ENCODE measurements at regions not wholly inside any gene's neighbourhood (a gene's known extent, or its start where the extent isn't known, plus 50 kb on each side); places are given as distances from the start of the nearest gene placed in this dataset.

DNA sequence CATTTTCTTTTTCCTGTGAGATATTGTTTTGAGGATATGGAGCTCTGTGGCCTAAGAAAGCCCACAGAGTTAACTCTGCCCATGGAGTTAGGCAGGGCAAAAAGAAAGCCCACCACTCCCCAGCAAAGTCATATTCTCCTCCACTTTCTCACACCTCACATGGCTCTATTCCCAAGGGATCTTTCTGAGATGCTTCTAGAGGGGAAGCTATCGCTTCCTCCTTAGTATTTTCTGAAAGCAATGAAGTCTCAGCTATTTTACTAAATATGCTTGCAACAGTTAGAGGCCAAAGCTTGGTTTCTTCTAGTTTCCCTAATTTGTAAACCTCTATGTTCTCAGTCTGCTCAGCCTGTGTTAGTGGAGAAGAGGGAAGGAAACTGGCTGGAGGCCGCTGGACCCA is 80.3 kb upstream of the EOMES start:
- no peak overlapping the region for H3K4me3 ChIP-seq (ENCODE audit: low read length in 2 of 2)
- no peaks in the 10 kb centered on the region for H3K79me1 ChIP-seq (ENCODE audit: low read depth, low read length)
- H3K14ac ChIP-seq (ENCODE audit: low read length): no peak overlapping the region
- H3K18ac ChIP-seq (ENCODE audit: low read length): no peak overlapping the region
- no peak overlapping the region for H4K91ac ChIP-seq (ENCODE audit: low read depth, low read length, poor library complexity)
- H3K23ac ChIP-seq (ENCODE audit: low read depth, low read length, poor library complexity): no peak overlapping the region
- H2BK12ac ChIP-seq (ENCODE audit: low read length): no peak overlapping the region
- H2BK120ac ChIP-seq (ENCODE audit: low read depth, low read length): no peak overlapping the region
- WGBS, 2 donors (ENCODE audit: extremely low coverage in 2 of 2, insufficient read length in 2 of 2, insufficient replicate concordance in 1 of 2): no CpG with 5 or more reads among the region's 2 CpGs
- H3K4ac ChIP-seq (ENCODE audit: low read length): no peak overlapping the region
- H3K4me2 ChIP-seq (ENCODE audit: insufficient read depth, low read length, poor library complexity, severe bottlenecking): no peak overlapping the region
- no peak overlapping the region for H3K27ac ChIP-seq (replicated peaks; ENCODE audit: low read length)
- H3K27me3 ChIP-seq (ENCODE audit: control insufficient read depth in 3 of 3, insufficient read depth in 3 of 3, low read depth in 1 of 3, low read length in 3 of 3): no peaks in the 10 kb centered on the region
- H2AK5ac ChIP-seq (ENCODE audit: low read depth, low read length): no peak overlapping the region
- H2AFZ ChIP-seq (ENCODE audit: low read length): no peak overlapping the region
- no peak overlapping the region for H2BK5ac ChIP-seq (ENCODE audit: low read length)
- H2BK15ac ChIP-seq (ENCODE audit: low read length): no peak overlapping the region
- no peak overlapping the region for H4K8ac ChIP-seq (ENCODE audit: low read depth, low read length)
- no peaks in the 10 kb centered on the region for H3K36me3 ChIP-seq (replicated peaks in 1 of 2; ENCODE audit: control insufficient read depth in 2 of 2, insufficient read depth in 2 of 2, low read length in 2 of 2)
- no peaks in the 10 kb centered on the region for H3K4me1 ChIP-seq (ENCODE audit: control insufficient read depth in 2 of 2, insufficient read depth in 1 of 2, low read depth in 1 of 2, low read length in 2 of 2)
- no peak for DNase-seq (ENCODE audit: low spot score)
- no peaks in the 10 kb centered on the region for H3K9me3 ChIP-seq (replicated peaks in 1 of 2; ENCODE audit: control insufficient read depth in 2 of 2, insufficient read depth in 1 of 2, low read depth in 1 of 2, low read length in 2 of 2)
- no peak overlapping the region for H3K9ac ChIP-seq (ENCODE audit: low read depth, low read length, poor library complexity)

DNA sequence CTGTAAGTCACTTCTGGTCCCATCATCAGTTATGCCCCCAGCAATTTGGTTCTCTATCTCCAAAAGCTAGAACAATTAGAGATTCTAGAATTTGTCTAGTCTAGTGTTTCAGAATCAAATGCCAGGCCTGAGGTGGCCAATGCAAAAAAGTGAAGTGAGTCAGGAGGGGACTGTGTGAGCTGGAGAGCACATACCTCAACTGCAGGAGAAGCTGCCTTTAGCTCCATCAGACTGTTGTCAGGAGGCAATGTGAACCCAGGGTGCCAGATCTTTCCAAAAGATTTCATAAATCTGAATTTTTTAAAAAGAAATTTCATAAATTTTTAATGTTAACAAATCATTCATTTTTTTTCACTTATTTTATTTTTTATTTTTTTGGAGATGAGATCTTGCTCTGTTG is 80.7 kb upstream of the EOMES start:
- Histone ChIP-seq H2AFZ (ENCODE audit: low read length) (no peak overlapping the region), H3K27me3 (ENCODE audit: control insufficient read depth in 3 of 3, insufficient read depth in 3 of 3, low read depth in 1 of 3, low read length in 3 of 3) (no peaks in the 10 kb centered on the region), H2BK15ac (ENCODE audit: low read length) (no peak overlapping the region), H2BK5ac (ENCODE audit: low read length) (no peak overlapping the region), H3K79me1 (ENCODE audit: low read depth, low read length) (no peaks in the 10 kb centered on the region), H3K36me3 (replicated peaks in 1 of 2; ENCODE audit: control insufficient read depth in 2 of 2, insufficient read depth in 2 of 2, low read length in 2 of 2) (no peaks in the 10 kb centered on the region), H3K9ac (ENCODE audit: low read depth, low read length, poor library complexity) (no peak overlapping the region), H3K23ac (ENCODE audit: low read depth, low read length, poor library complexity) (no peak overlapping the region), H2AK5ac (ENCODE audit: low read depth, low read length) (no peak overlapping the region), H2BK120ac (ENCODE audit: low read depth, low read length) (no peak overlapping the region), H3K4me2 (ENCODE audit: insufficient read depth, low read length, poor library complexity, severe bottlenecking) (no peak overlapping the region), H3K27ac (replicated peaks; ENCODE audit: low read length) (no peak overlapping the region), H3K14ac (ENCODE audit: low read length) (no peak overlapping the region), H2BK12ac (ENCODE audit: low read length) (no peak overlapping the region), H3K4me3 (ENCODE audit: low read length in 2 of 2) (no peak overlapping the region), H3K4ac (ENCODE audit: low read length) (no peak overlapping the region), H3K9me3 (replicated peaks in 1 of 2; ENCODE audit: control insufficient read depth in 2 of 2, insufficient read depth in 1 of 2, low read depth in 1 of 2, low read length in 2 of 2) (no peaks in the 10 kb centered on the region), H4K91ac (ENCODE audit: low read depth, low read length, poor library complexity) (no peak overlapping the region), H3K4me1 (ENCODE audit: control insufficient read depth in 2 of 2, insufficient read depth in 1 of 2, low read depth in 1 of 2, low read length in 2 of 2) (no peaks in the 10 kb centered on the region), H3K18ac (ENCODE audit: low read length) (no peak overlapping the region), H4K8ac (ENCODE audit: low read depth, low read length) (no peak overlapping the region)
- DNase-seq (ENCODE audit: low spot score): no peak

DNA sequence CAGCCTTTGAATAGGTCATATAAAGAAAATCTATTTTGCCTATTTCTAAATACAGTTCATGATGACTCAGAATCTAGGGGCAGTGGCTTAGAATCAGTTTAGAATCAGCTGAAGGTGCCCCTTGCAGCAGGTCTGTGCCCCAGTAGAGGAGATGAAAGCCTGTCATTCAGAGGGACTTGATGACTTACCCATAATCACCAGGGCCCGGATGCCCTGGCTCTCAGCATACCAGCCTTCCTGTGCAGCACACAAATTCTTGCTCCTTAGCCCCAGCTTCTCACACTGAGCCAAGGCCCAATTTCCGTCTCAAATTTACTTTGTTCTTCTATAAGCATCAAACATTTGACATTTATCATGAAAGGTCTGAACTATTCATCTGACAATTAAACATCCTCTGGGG is 83.2 kb upstream of the EOMES start:
- no CpG with 5 or more reads among the region's 2 CpGs for WGBS, 2 donors (ENCODE audit: extremely low coverage in 2 of 2, insufficient read length in 2 of 2, insufficient replicate concordance in 1 of 2)
- H3K9me3 ChIP-seq (replicated peaks in 1 of 2; ENCODE audit: control insufficient read depth in 2 of 2, insufficient read depth in 1 of 2, low read depth in 1 of 2, low read length in 2 of 2): no peaks in the 10 kb centered on the region
- no peak for DNase-seq (ENCODE audit: low spot score)
- no peak overlapping the region for H4K8ac ChIP-seq (ENCODE audit: low read depth, low read length)
- no peaks in the 10 kb centered on the region for H3K4me1 ChIP-seq (ENCODE audit: control insufficient read depth in 2 of 2, insufficient read depth in 1 of 2, low read depth in 1 of 2, low read length in 2 of 2)
- no peak overlapping the region for H3K27ac ChIP-seq (replicated peaks; ENCODE audit: low read length)
- H3K36me3 ChIP-seq (replicated peaks in 1 of 2; ENCODE audit: control insufficient read depth in 2 of 2, insufficient read depth in 2 of 2, low read length in 2 of 2): no peaks in the 10 kb centered on the region
- no peak overlapping the region for H3K18ac ChIP-seq (ENCODE audit: low read length)
- H2BK15ac ChIP-seq (ENCODE audit: low read length): no peak overlapping the region
- no peak overlapping the region for H3K23ac ChIP-seq (ENCODE audit: low read depth, low read length, poor library complexity)
- H4K91ac ChIP-seq (ENCODE audit: low read depth, low read length, poor library complexity): no peak overlapping the region
- no peak overlapping the region for H2AFZ ChIP-seq (ENCODE audit: low read length)
- H2BK12ac ChIP-seq (ENCODE audit: low read length): no peak overlapping the region
- no peaks in the 10 kb centered on the region for H3K27me3 ChIP-seq (ENCODE audit: control insufficient read depth in 3 of 3, insufficient read depth in 3 of 3, low read depth in 1 of 3, low read length in 3 of 3)
- no peak overlapping the region for H2BK5ac ChIP-seq (ENCODE audit: low read length)
- H3K4me2 ChIP-seq (ENCODE audit: insufficient read depth, low read length, poor library complexity, severe bottlenecking): no peak overlapping the region
- no peak overlapping the region for H3K9ac ChIP-seq (ENCODE audit: low read depth, low read length, poor library complexity)
- no peak overlapping the region for H2BK120ac ChIP-seq (ENCODE audit: low read depth, low read length)
- no peaks in the 10 kb centered on the region for H3K79me1 ChIP-seq (ENCODE audit: low read depth, low read length)
- no peak overlapping the region for H3K4ac ChIP-seq (ENCODE audit: low read length)
- no peak overlapping the region for H2AK5ac ChIP-seq (ENCODE audit: low read depth, low read length)
- no peak overlapping the region for H3K4me3 ChIP-seq (ENCODE audit: low read length in 2 of 2)
- no peak overlapping the region for H3K14ac ChIP-seq (ENCODE audit: low read length)

DNA sequence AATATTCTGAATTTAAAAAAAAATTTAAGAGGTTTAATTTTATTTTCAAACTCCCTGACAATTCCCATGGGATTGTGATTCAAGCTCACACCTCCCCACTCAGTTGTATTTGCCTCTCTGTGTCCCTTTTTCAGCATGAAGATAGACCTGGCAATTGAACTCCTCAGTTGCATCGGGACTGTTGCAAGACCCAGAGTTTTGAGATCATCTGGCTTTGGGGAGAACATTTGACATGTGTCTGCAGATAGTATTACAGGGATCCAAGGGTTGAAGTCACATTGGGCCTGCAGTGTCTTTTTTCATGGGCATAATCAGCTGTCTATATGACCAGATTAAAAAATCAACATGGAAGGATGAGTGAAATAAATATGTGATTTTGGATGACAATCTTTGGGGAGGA is 91.1 kb upstream of the EOMES start:
- no CpG with 5 or more reads among the region's 1 CpG for WGBS, 2 donors (ENCODE audit: extremely low coverage in 2 of 2, insufficient read length in 2 of 2, insufficient replicate concordance in 1 of 2)
- Histone ChIP-seq H2BK120ac (ENCODE audit: low read depth, low read length) (no peak overlapping the region), H2BK12ac (ENCODE audit: low read length) (no peak overlapping the region)

More for the DNA sequence above, 91.1 kb upstream of the EOMES start:
- Histone ChIP-seq H2BK5ac (ENCODE audit: low read length) (no peak overlapping the region), H2BK15ac (ENCODE audit: low read length) (no peak overlapping the region), H3K9ac (ENCODE audit: low read depth, low read length, poor library complexity) (no peak overlapping the region), H3K4ac (ENCODE audit: low read length) (no peak overlapping the region), H3K27me3 (ENCODE audit: control insufficient read depth in 3 of 3, insufficient read depth in 3 of 3, low read depth in 1 of 3, low read length in 3 of 3) (no peaks in the 10 kb centered on the region), H3K79me1 (ENCODE audit: low read depth, low read length) (no peaks in the 10 kb centered on the region), H3K18ac (ENCODE audit: low read length) (no peak overlapping the region), H2AFZ (ENCODE audit: low read length) (no peak overlapping the region), H3K9me3 (replicated peaks in 1 of 2; ENCODE audit: control insufficient read depth in 2 of 2, insufficient read depth in 1 of 2, low read depth in 1 of 2, low read length in 2 of 2) (no peaks in the 10 kb centered on the region), H3K4me3 (ENCODE audit: low read length in 2 of 2) (no peak overlapping the region), H4K8ac (ENCODE audit: low read depth, low read length) (no peak overlapping the region), H3K36me3 (replicated peaks in 1 of 2; ENCODE audit: control insufficient read depth in 2 of 2, insufficient read depth in 2 of 2, low read length in 2 of 2) (no peaks in the 10 kb centered on the region), H3K27ac (replicated peaks; ENCODE audit: low read length) (no peak overlapping the region), H4K91ac (ENCODE audit: low read depth, low read length, poor library complexity) (no peak overlapping the region), H3K4me2 (ENCODE audit: insufficient read depth, low read length, poor library complexity, severe bottlenecking) (no peak overlapping the region), H3K4me1 (ENCODE audit: control insufficient read depth in 2 of 2, insufficient read depth in 1 of 2, low read depth in 1 of 2, low read length in 2 of 2) (no peaks in the 10 kb centered on the region), H2AK5ac (ENCODE audit: low read depth, low read length) (no peak overlapping the region), H3K14ac (ENCODE audit: low read length) (no peak overlapping the region), H3K23ac (ENCODE audit: low read depth, low read length, poor library complexity) (no peak overlapping the region)
- DNase-seq (ENCODE audit: low spot score): no peak
